ENCODE measurements at regions not wholly inside any gene's neighbourhood (a gene's known extent, or its start where the extent isn't known, plus 50 kb on each side); places are given as distances from the start of the nearest gene placed in this dataset.
"Not testable (repeated sequence)": the region's sequence is repeated elsewhere in the genome, so short reads cannot be mapped to it uniquely, and the experiment has no call there.

DNA sequence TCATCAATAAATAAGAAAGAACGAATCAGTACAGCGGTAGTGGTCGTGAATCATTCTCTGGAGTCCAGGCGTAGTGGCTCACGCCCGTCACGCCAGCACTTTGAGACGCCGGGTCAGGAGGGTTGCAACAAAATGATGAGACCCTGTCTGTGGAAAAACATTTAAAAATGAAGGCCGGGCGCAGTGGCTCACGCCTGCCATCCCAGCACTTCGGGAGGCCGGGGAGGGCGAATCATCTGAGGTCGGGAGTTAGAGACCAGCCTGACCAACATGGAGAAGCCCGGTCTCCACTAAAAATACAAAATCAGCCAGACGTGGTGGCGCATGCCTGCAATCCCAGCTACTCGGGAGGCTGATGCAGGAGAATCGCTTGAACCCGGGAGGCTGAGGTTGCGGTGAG is 111.8 kb upstream of the ANKRD30BL start:
- TF ChIP-seq, protein P1, sequence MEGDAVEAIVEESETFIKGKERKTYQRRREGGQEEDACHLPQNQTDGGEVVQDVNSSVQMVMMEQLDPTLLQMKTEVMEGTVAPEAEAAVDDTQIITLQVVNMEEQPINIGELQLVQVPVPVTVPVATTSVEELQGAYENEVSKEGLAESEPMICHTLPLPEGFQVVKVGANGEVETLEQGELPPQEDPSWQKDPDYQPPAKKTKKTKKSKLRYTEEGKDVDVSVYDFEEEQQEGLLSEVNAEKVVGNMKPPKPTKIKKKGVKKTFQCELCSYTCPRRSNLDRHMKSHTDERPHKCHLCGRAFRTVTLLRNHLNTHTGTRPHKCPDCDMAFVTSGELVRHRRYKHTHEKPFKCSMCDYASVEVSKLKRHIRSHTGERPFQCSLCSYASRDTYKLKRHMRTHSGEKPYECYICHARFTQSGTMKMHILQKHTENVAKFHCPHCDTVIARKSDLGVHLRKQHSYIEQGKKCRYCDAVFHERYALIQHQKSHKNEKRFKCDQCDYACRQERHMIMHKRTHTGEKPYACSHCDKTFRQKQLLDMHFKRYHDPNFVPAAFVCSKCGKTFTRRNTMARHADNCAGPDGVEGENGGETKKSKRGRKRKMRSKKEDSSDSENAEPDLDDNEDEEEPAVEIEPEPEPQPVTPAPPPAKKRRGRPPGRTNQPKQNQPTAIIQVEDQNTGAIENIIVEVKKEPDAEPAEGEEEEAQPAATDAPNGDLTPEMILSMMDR (IDR thresholded peaks at IDR 0.05) = not testable (repeated sequence)
- not testable (repeated sequence) for TF ChIP-seq POLR2A (IDR thresholded peaks at IDR 0.05)

Data from gastroesophageal sphincter (tissue), 3 donors.